ENCODE measurements at regions not wholly inside any gene's neighbourhood (a gene's known extent, or its start where the extent isn't known, plus 50 kb on each side); places are given as distances from the start of the nearest gene placed in this dataset.
"Not testable (repeated sequence)": the region's sequence is repeated elsewhere in the genome, so short reads cannot be mapped to it uniquely, and the experiment has no call there.

- H3K9me3 ChIP-seq (ENCODE audit: control insufficient read depth, insufficient read depth, low read length), result peaks cover 3% of the 10 kb centered on the region; the same call in 1 of the 2 replicates
- no peak for DNase-seq (ENCODE audit: low read depth, low spot score)
- H3K27ac ChIP-seq (ENCODE audit: low read depth, low read length), result no peak overlapping the region
- no peaks in the 10 kb centered on the region for H3K27me3 ChIP-seq (ENCODE audit: control insufficient read depth, insufficient read depth, low read length)
- no peak overlapping the region for H3K4me3 ChIP-seq (ENCODE audit: low read depth, low read length)
- CTCF ChIA-PET, result interaction anchor here (0.6 kb wide), 1 partner anchor 1658 kb away, joined by 4 read pairs; no protein-coding TSS in a partner anchor
- POLR2A ChIA-PET, result no interaction called here
- TF ChIP-seq CTCF (IDR thresholded peaks at IDR 0.05; ENCODE audit: low read depth, low read length), result no peak
These were observed 525.0 kb downstream of the ZEB2 start for GRCh38 chr2:143994961-143995360.

- CTCF ChIA-PET; POLR2A ChIA-PET; H3K4me3 ChIP-seq (ENCODE audit: low read depth, low read length); H3K9me3 ChIP-seq (ENCODE audit: control insufficient read depth, insufficient read depth, low read length); H3K27ac ChIP-seq (ENCODE audit: low read depth, low read length); DNase-seq (ENCODE audit: low read depth, low spot score); H3K27me3 ChIP-seq (ENCODE audit: control insufficient read depth, insufficient read depth, low read length): not testable (repeated sequence)
These were observed 528.3 kb downstream of the ZEB2 start for GRCh38 chr2:143991596-143991995.

- H3K4me3 ChIP-seq (ENCODE audit: low read depth, low read length), result no peak overlapping the region
- TF ChIP-seq CTCF (IDR thresholded peaks at IDR 0.05; ENCODE audit: low read depth, low read length), result no peak
- H3K27ac ChIP-seq (ENCODE audit: low read depth, low read length), result no peak overlapping the region
- no peaks in the 10 kb centered on the region for H3K27me3 ChIP-seq (ENCODE audit: control insufficient read depth, insufficient read depth, low read length)
- ChIA-PET CTCF (no interaction called here), POLR2A (no interaction called here)
- peaks cover 3% of the 10 kb centered on the region for H3K9me3 ChIP-seq (ENCODE audit: control insufficient read depth, insufficient read depth, low read length)
- DNase-seq (ENCODE audit: low read depth, low spot score), result no peak
These were observed 531.8 kb downstream of the ZEB2 start for GRCh38 chr2:143988082-143988481.

- H3K4me3 ChIP-seq (ENCODE audit: low read depth, low read length), result no peak overlapping the region
- H3K27ac ChIP-seq (ENCODE audit: low read depth, low read length), result no peak overlapping the region
- CTCF ChIA-PET, result no interaction called here
- no peaks in the 10 kb centered on the region; the same call in 1 of the 2 replicates for H3K9me3 ChIP-seq (ENCODE audit: control insufficient read depth, insufficient read depth, low read length)
- DNase-seq (ENCODE audit: low read depth, low spot score), result no peak
- POLR2A ChIA-PET, result no interaction called here
- H3K27me3 ChIP-seq (ENCODE audit: control insufficient read depth, insufficient read depth, low read length), result no peaks in the 10 kb centered on the region
- no peak for TF ChIP-seq CTCF (IDR thresholded peaks at IDR 0.05; ENCODE audit: low read depth, low read length)
These were observed 538.5 kb downstream of the ZEB2 start for GRCh38 chr2:143981428-143981827.

- H3K27me3 ChIP-seq (ENCODE audit: control insufficient read depth, insufficient read depth, low read length), result no peaks in the 10 kb centered on the region
- TF ChIP-seq CTCF (IDR thresholded peaks at IDR 0.05; ENCODE audit: low read depth, low read length), result no peak
- CTCF ChIA-PET, result no interaction called here
- no peaks in the 10 kb centered on the region; the same call in 1 of the 2 replicates for H3K9me3 ChIP-seq (ENCODE audit: control insufficient read depth, insufficient read depth, low read length)
- no peak for DNase-seq (ENCODE audit: low read depth, low spot score)
- H3K4me3 ChIP-seq (ENCODE audit: low read depth, low read length), result no peak overlapping the region
- H3K27ac ChIP-seq (ENCODE audit: low read depth, low read length), result no peak overlapping the region
- POLR2A ChIA-PET, result no interaction called here
These were observed 542.6 kb downstream of the ZEB2 start for GRCh38 chr2:143977356-143977755.

GRCh38 chr2:143975216-143975615, 544.7 kb downstream of the ZEB2 start:
- no peak for DNase-seq (ENCODE audit: low read depth, low spot score)
- Histone ChIP-seq H3K4me3 (ENCODE audit: low read depth, low read length) (no peak overlapping the region), H3K27ac (ENCODE audit: low read depth, low read length) (no peak overlapping the region), H3K27me3 (ENCODE audit: control insufficient read depth, insufficient read depth, low read length) (no peaks in the 10 kb centered on the region), H3K9me3 (ENCODE audit: control insufficient read depth, insufficient read depth, low read length) (no peaks in the 10 kb centered on the region; the same call in 1 of the 2 replicates)
- CTCF ChIA-PET, result no interaction called here
- POLR2A ChIA-PET, result no interaction called here
- no peak for TF ChIP-seq CTCF (IDR thresholded peaks at IDR 0.05; ENCODE audit: low read depth, low read length)
